ENCODE measurements at regions not wholly inside any gene's neighbourhood (a gene's known extent, or its start where the extent isn't known, plus 50 kb on each side); places are given as distances from the start of the nearest gene placed in this dataset.
"Not testable (repeated sequence)": the region's sequence is repeated elsewhere in the genome, so short reads cannot be mapped to it uniquely, and the experiment has no call there.

DNA sequence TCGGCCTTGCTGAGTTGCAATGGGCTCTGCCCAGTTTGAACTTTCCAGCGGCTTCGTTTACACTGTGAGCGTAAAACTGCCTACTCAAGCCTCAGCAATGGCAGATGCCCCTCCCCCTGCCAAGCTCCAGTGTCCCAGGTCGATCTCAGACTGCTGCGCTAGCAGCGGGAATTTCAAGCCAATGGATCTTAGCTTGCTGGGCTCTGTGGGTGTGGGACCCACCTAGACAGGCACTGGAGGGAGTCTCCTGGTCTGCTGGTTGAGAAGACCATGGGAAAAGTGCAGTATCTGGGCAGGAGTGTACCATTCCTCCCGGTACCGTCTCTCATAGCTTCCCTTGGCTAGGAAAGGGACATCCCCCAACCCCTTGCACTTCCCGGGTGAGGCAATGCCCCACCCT is 88.2 kb downstream of the KLHL28 start:
- no peak for DNase-seq (ENCODE audit: low spot score)

- DNase-seq (ENCODE audit: low spot score), result no peak
These were observed 95.0 kb downstream of the KLHL28 start for GRCh38 chr14:44866770-44867169.

GRCh38 chr14:44866322-44866721 is 95.4 kb downstream of the KLHL28 start:
- no peak for DNase-seq (ENCODE audit: low spot score)

DNA sequence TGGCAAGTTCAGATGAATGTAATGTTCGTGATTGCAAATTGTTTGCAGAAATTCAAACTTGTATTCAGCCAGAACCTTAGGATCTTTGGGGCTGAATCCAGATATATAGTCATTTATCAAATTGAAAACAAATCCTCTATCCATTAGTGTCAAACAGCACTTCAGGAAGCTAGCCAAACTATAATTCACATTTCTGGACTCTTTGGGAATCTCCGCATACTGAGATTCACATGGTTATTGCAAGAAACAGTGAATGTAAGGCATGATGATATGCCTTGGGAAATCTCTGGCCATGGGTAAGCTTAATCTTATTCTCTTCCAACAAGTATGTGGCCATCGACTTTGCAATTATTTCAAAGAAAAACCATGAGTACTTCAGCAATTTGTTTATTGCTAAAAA is 98.5 kb downstream of the KLHL28 start:
- DNase-seq (ENCODE audit: low spot score), result no peak

DNA sequence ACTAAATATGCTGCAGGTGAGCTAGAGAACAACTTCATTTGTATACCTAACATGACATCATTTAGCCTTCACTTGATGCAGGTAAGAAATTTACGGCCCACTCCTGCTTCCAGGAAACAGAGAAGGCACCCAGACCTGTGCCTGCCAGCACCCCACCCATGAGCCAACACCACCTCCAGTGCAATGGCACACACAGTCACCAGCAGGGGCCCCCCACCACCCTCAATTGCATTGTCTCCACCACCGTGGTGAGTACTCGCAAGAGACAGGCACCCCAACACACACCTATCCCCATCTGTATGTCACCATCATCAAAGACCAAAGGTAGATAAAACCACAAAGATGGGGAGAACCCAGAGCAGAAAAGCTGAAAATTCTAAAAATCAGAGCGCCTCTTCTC is 107.6 kb downstream of the KLHL28 start:
- no peak for DNase-seq (ENCODE audit: low spot score)

DNA sequence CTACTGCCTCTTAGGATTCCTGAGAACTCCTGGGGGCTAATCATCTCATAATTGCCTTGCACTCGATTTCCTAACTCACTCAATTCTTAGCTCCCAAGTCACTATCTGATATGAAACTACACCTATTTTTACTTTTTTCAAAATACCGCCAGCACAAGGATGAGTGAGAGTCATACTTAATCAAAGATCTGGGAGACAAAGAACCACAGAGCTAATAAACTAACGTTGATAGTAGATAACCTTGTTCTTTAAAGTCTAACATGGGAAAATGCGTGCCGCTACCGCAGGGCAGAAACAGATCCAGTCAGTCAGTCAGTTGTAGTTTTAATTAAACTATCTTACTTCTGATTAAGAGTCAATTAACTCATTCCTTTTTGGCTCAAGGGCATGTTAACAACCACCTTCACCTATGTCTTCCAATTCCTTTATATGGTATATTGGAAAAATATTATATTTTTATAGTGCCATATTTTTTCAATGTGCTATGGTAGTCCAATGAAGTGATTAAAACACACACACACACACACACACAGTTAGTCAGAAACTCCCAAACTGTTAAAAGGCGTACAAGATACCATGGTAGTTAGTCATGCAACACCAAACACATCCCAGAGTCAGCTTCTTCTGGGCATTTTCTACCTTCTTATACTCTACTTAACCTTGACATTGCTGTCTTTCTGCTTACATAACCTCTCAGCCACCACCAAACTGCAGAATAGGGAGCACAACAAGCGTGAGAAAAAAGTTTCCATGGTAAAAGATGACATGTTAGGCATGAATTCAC is 114.0 kb downstream of the KLHL28 start:
- DNase-seq (ENCODE audit: low spot score), result no peak

GRCh38 chr14:44846232-44846824 is 115.4 kb downstream of the KLHL28 start:
- DNase-seq (ENCODE audit: low spot score), result peak; percentile 15

DNA sequence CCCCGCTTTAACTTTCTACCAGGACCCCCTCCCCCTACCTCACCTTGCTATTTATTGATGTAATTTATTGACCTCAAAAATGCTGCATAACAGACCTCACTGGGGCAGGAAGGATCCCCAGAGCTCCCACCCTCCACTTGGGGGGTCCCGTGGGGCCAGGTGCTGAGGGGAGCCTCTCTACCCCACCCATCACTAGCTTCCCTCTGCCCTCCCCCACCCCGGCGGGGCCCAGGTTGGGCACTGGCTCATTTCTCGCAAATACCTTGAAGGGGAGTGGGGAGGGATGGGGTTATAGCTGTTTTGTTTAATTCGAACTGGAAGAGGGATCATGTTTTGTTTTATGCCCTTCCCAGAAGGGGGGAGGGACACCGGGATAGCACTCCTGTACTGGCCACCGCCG is 125.8 kb downstream of the KLHL28 start:
- DNase-seq (ENCODE audit: low spot score), result not testable (repeated sequence)

GRCh38 chr14:44833376-44834060 is 128.2 kb downstream of the KLHL28 start:
- DNase-seq (ENCODE audit: low spot score), result no peak

- DNase-seq (ENCODE audit: low spot score), result no peak
These were observed 131.4 kb downstream of the KLHL28 start for GRCh38 chr14:44830371-44830770.

GRCh38 chr14:44829021-44829420 is 132.7 kb downstream of the KLHL28 start:
- DNase-seq (ENCODE audit: low spot score), result no peak

GRCh38 chr14:44828023-44828422 is 133.7 kb downstream of the KLHL28 start:
- DNase-seq (ENCODE audit: low spot score), result no peak

DNA sequence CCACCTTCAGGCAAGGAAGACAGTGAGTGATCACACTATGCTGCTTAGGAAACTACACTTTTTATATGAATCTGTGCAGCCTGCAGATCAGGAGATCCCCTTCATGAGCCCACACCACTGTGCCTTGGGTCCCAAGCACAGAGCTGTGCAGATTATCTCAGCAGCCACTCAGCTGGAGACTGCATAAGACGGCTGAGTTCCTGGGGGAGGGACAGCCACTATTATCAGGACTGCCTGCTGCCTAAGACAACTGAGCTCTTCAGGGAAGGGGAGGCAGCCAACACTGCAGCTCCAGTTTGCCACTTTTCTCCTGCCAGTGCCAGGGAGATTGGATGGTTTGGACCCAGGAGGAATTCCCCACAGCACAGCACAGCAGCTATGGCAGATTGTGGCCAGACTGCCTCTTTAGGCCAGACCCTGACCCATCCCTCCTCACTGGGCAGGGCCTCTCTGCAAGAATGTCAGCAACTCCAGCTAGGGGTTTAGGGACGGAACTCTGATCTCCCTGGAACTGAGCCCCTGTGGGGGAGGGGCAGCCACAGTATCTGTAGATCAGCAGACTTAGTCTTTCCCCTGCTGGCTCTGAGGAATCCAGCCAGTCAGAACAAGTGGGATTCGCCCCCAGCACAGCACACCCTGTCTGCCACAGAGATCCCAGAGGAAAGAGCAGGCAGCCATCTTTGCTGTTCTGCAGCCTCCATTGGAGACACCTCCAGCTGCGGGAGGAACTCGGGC is 141.3 kb downstream of the KLHL28 start:
- DNase-seq (ENCODE audit: low spot score), result no peak

GRCh38 chr14:44814196-44814595 is 147.6 kb downstream of the KLHL28 start:
- DNase-seq (ENCODE audit: low spot score), result no peak

GRCh38 chr14:44812672-44813071 is 149.1 kb downstream of the KLHL28 start:
- no peak for DNase-seq (ENCODE audit: low spot score)

DNA sequence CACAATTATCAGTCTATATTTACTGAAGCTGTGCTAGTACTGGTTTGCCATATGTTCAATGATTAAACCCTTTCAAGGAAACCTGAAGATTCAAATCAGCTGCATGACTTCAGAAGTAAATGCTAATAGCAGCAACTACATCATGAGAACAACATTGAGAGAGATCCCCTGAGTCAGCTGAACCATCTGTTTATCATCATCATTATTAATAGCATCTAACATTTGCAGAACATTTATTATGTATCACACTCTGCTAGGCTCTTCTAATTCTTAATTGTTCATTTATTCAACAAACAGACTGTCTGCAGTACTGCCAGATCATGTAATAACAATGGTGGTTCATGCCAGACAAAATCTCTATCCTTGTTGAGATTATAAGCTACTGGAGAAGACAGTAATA is 157.4 kb downstream of the KLHL28 start:
- DNase-seq (ENCODE audit: low spot score), result no peak

DNA sequence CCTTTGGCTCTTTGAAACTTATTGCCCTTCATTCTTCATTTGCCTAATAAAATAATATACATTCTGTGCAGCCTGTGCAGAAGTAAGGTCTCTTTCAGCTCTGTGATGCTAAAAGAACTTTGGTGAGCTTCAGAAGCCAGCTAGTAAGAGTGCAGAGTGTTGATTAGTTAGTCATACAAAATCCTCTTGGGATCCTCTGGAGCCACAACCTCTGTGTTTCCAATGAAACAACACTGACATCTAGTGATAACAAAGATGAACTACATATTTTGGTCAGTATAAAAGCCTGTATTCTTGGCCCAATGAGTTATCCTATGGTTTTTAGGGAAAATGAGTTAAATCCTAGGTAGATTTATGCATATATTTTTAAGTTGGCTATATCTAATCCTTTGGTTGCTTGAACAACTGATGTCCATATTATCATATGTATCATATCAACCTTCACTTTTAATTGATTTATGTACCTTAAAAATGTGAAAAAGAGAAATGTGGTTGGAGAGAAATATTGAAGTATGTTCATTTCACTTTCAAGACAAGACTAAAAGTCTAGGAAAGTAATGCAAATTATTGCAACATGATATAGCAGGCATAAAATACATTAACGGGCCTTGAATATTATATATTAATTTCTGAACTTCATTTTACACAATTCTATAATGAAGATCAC is 158.4 kb downstream of the KLHL28 start:
- peak; percentile 17 for DNase-seq (ENCODE audit: low spot score)

DNA sequence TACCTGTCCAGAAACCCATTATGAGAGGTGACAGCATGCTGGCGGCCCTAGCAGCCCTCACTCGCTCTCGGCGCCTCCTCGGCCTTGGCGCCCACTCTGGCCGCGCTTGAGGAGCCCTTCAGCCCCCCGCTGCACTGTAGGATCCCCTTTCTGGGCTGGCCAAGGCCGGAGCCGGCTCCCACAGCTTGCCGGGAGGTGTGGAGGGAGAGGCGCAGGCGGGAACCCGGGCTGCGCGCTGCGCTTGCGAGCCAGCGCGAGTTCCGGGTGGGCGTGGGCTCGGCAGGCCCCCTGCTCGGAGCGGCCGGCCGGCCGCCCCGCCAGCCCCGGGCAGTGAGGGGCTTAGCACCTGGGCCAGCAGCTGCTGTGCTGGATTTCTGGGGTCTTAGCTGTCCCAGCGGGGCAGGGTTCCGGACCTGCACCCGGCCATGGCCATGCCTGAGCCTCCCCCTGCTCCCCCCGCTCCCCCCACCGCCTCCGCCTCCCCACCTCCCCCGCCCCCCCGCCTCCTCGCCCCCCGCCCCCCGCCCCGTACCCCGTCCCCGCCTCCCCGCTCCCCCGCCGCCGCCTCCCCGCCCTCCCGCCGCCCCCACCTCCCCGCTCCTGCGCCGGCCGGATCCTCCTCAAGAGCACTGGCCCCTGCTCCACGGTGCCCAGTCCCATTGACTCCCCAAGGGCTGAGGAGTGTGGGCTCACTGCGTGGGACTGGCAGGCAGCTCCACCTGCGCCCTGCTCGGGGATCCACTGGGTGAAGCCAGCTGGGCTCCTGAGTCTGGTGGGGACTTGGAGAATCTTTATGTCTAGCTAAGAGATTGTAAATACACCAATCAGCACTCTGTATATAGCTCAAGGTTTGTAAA is 163.1 kb downstream of the KLHL28 start:
- DNase-seq (ENCODE audit: low spot score), result no peak

DNA sequence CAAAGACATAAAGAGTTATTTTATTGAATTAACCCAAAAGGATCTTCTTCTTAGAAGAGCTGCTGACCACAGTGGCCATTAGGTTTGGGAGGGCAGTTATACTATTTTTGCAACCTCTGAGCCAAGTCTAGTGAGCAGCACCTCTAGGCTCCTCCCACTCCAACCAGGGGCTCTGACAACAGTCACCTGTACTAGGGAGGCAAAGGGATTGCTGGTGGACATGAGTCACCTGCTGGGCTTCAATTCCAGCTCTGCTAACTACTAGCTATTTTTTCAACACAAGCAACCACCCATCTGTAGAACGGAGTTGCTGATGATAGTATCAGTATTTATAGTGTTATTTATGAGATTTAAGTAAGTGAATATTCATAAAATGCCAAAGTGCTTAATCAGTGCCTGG is 166.0 kb downstream of the KLHL28 start:
- no peak for DNase-seq (ENCODE audit: low spot score)

DNA sequence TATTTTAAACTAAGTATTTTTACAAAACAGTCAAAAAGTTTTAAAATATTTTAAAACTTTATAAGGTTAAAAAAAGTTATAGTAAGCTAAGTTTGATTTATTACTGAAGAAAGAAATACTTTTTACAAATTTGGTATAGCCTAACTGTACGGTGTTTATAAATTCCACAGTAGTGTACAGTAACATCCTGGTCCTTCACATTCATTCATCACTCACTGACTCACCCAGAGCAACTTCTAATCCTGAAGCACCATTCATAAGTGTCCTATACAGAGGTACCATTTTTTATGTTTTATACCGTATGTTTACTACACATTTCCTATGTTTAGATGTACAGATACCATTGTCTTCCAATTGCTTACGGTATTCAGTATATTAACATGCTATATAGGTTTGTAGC is 170.0 kb downstream of the KLHL28 start:
- DNase-seq (ENCODE audit: low spot score), result no peak

GRCh38 chr14:44788612-44789011 is 173.1 kb downstream of the KLHL28 start:
- DNase-seq (ENCODE audit: low spot score), result no peak
